ENCODE measurements at regions not wholly inside any gene's neighbourhood (a gene's known extent, or its start where the extent isn't known, plus 50 kb on each side); places are given as distances from the start of the nearest gene placed in this dataset.
"Not testable (repeated sequence)": the region's sequence is repeated elsewhere in the genome, so short reads cannot be mapped to it uniquely, and the experiment has no call there.

DNA sequence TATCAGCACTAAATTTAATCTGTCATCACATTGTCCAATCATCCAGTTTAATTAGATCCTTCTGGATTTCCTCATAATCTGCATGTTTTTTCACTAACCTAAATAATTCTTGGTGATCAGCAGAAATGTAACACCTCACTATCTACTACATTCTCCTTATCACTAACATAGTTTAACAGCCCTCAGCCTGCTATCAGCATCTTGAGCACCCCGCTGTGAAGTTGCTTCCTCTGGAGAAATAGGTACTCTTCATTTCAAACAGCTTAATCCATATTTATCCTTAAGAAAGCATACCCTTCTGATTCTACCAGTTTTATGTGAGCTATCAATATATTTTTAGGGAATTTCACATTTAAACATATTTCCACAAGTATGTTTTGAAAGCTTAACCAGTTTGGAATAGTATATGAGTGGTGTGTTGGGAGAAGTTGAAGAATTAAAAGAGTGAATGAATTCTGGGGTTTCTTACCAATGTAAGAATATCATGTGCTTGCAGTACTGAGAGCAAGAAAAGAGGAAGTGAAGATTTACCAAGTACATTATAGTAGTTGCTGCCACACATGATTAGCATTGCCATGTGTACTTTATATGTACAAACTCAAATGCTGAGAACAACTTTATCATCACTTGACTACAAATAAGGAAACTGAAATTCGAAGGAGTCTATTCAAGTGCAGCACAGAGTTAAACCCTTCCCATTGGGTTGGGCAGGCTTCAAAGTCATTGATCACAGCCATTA, 771.1 kb upstream of the ADGRL4 start:
- no peak for DNase-seq

GRCh38 chr1:79775402-79775801, 768.9 kb upstream of the ADGRL4 start:
- DNase-seq, result no peak

DNA sequence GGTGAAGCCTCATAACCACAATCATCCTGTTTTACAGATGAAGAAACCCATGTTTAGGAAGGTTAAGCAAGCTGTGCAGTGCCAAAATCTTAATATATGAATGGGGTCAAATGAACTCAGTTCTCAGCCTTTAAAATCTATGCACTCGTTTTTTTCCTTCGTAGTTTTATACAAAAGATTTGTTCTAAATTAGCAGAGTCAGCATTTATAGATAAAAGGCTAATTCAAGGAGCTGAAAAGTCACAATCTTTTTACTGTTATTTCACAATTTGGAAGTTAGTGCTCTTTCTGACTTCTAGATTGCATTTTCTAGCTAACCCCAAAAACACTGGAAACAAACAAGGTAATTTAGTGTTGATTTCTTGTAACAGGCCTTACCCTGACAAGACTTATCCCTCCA, 766.9 kb upstream of the ADGRL4 start:
- no peak for DNase-seq

DNA sequence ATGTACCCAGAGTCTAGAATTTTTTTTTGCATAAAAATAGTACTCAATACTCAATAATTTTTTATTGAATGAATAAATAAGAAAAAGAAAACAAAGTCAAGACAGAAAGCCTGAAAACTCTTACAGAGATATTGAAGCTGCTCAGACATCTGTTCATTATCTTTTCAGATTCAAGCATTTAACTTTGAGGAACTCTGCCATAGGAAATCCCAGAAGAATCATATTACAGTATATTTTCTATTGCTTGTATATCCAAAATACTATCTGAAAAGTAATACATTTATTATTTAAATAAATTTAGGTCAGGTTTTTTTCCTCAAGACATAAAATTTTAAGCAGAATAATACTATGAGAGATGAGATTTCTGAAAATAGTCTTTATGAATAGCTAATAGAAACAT, 755.9 kb upstream of the ADGRL4 start:
- no peak for DNase-seq

DNA sequence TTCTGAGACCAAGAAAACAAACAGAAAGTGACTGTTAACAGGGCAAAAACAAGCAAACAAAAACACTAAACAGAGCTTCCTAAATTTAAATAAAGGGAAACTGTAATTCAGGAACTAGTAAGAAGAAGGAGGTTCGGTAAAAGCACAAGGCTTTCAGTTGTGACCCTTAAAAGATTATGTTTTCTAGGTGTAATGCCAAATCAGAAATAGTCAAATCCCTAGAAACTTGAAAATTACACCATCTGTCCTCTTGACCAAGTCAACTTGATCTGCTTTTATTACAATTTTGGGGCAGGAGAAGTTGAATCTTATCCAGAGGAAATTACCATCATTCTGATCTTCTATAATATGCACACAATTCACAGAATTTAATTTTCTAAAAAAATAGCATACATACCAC, 754.0 kb upstream of the ADGRL4 start:
- no peak for DNase-seq

- no peak for DNase-seq
These were observed 743.1 kb upstream of the ADGRL4 start for GRCh38 chr1:79749607-79750006.

DNA sequence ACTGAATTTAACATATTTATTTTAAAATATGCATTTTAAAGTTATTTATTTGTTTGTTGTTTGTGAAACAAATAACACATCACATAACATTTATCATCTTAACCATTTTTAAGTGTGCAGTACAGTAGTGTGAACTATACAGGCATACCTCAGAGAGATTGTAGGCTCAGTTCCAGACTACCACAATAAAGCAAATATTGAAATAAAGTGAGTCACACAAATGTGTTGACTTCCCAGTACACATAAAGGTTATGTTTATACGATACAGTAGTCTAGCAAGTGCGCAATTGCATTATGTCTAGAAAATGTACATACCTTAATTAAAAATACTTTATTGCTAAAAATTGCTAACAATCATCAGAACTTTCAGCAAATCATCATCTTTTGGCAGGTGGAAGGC, 739.4 kb upstream of the ADGRL4 start:
- DNase-seq, result no peak

- no peak for DNase-seq
These were observed 738.2 kb upstream of the ADGRL4 start for GRCh38 chr1:79744746-79745145.

- no peak for DNase-seq
These were observed 735.3 kb upstream of the ADGRL4 start for GRCh38 chr1:79741720-79742421.

- DNase-seq, result no peak
These were observed 731.6 kb upstream of the ADGRL4 start for GRCh38 chr1:79738101-79738500.

- DNase-seq, result no peak
These were observed 730.7 kb upstream of the ADGRL4 start for GRCh38 chr1:79737193-79737592.

GRCh38 chr1:79732950-79733349, 726.4 kb upstream of the ADGRL4 start:
- DNase-seq, result no peak

DNA sequence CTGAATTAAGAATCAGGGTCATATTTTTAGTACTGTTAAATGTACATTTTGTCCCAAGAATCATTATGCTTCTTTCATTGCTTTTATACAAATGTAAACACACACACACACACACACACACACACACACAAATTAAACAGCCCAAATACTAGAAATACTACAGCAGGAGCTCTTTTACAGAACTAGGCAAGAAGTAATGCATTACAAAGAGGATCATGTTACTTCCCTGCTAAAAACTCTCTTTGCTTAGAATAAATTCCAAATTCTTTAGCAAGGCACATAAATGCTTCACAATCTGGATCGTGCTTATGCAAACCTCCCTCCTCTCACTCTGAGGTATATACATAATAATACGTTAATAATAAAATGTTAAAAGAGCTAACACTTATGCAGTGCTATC, 720.4 kb upstream of the ADGRL4 start:
- no peak for DNase-seq

DNA sequence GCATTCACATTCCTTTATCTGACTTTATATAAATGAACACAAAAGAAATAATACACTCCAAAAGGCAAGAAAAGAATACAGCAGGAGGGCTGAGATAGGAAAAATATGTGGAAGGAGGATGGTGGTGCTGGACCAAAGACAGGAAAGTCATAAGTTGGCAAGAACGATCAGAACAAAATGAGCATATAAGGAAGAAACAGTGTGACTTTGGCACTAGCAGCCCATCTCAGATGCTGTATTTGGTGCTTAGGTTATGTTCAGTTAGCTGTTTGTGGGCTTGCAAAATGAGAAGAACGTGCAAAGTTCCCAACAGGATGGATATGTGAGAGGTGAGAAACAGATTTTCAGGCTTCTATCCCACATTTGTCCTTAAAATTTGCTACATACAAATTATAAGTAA, 719.8 kb upstream of the ADGRL4 start:
- no peak for DNase-seq

- DNase-seq, result no peak
These were observed 709.9 kb upstream of the ADGRL4 start for GRCh38 chr1:79716447-79716846.

- DNase-seq, result no peak
These were observed 708.1 kb upstream of the ADGRL4 start for GRCh38 chr1:79714664-79715063.

- DNase-seq, result no peak
These were observed 704.5 kb upstream of the ADGRL4 start for GRCh38 chr1:79711001-79711431.

- no peak for DNase-seq
These were observed 702.2 kb upstream of the ADGRL4 start for GRCh38 chr1:79708646-79709265.

DNA sequence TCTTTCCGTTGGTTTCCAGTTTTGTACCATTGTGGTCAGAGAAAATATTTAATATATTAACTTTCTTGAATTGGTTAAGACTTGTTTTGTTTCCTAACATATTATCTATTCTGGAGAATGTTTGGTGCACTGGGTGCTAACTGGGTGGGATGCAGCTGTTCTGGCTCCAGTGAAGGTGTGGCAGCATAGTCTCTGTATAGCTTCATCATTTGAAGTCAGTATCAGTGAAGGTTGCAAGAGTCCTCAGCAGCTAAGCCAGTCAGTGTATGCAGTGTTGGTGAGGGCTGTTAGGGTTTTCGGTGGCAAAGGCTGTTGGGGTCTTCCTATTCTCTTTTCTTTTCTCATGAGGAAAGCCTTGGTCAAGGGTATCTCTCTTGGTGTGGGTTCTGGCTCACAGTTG, 698.7 kb upstream of the ADGRL4 start:
- no peak for DNase-seq

GRCh38 chr1:79704067-79704466, 697.5 kb upstream of the ADGRL4 start:
- no peak for DNase-seq

DNA sequence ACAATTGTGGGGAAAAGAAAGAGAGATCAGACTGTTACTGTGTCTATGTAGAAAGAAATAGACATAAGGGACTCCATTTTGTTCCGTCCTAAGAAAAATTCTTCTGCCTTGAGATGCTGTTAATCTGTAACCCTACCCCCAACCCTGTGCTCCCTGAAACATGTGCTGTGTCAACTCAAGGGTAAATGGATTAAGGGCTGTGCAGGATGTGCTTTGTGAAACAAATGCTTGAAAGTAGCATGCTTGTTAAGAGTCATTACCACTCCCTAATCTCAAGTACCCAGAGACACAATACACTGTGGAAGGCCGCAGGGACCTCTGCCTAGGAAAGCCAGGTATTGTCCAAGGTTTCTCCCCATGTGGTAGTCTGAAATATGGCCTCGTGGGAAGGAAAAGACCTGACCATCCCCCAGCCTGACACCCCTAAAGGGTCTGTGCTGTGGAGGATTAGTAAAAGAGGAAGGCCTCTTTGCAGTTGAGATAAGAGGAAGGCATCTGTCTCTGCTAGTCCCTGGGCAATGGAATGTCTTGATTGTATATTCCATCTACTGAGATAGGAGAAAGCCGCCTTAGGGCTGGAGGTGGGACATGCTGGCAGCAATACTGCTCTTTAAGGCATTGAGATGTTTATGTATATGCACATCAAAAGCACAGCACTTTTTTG, 695.9 kb upstream of the ADGRL4 start:
- not testable (repeated sequence) for DNase-seq

- DNase-seq, result no peak
These were observed 688.6 kb upstream of the ADGRL4 start for GRCh38 chr1:79695138-79695537.

DNA sequence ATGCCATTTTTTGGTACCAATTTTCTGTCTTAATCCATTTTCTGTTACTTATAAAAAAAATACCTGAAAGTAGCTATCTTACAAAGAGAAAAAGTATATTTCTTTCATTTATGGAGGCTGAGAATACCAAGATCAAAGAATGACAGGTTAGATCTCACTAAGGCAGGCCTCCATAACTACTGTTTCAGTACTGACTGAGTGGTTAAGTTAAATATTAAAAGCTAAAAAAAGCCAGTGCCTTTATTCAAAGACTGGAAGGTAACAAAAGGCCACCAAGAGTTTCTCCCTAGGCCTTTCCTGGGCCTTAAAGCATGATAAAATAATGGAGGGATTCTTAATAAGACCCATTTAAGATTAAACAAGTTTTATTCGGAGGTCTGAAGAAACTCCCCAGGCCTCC, 687.7 kb upstream of the ADGRL4 start:
- no peak for DNase-seq
